ENCODE measurements at regions not wholly inside any gene's neighbourhood (a gene's known extent, or its start where the extent isn't known, plus 50 kb on each side); places are given as distances from the start of the nearest gene placed in this dataset.
A peak's percentile ranks its signal among the peaks of the same experiment; 100 is the strongest.

DNA sequence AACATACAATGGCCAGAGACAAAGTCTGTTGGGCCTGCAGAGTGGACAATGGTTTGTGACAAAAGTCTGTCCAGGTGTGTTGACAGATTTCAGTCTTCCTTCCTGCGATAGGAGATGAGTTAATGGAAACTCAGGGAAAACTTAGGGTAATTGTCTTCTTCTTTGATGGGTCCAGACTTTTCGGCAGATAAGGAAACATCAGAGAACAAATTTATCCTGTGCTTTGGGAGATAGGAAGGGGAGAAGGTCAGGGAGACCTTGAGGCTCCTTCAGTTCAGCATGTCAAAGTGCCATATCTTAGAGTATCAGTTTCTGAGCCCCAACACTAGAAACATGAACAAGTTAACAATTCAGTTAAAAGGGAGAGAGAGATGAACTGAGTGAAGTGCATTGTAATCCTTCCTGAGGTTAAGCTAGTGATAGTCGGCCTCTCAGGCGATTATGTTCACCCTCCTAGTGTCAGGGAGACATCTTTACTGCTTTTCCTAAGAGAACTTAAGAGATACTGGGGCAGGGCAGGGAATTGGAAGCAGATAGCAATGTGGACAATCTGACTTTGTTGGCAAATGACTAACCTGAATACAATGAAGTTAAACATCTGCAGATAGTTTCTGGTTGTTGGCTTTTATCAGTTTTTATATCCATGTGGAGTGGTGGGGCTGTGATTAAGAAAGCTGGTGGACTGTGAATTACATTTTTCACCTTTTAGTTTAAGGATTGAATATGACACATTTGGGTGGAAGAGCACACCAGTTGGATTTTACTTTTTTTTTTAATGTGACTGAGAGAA lies 248.8 kb upstream of the FN1 start (continued):
- TF ChIP-seq MIER3 (CRISPR knock-in tag; IDR thresholded peaks at IDR 0.05; ENCODE audit: borderline replicate concordance) (0 out of 2 replicates have a peak, but pooled peaks have one; percentile 13), ZNF816 (CRISPR knock-in tag; IDR thresholded peaks at IDR 0.05; ENCODE audit: borderline replicate concordance) (no peak), ZMAT3 (CRISPR knock-in tag; conservative IDR thresholded peaks at IDR 0.05) (no peak), RFX5 (IDR thresholded peaks at IDR 0.05; ENCODE audit: low read depth, low read length) (no peak), EP300 (IDR thresholded peaks at IDR 0.05; ENCODE audit: low read depth in 2 of 2, low read length in 2 of 2) (no peak), EP300 (CRISPR knock-in tag; IDR thresholded peaks at IDR 0.05; ENCODE audit: borderline replicate concordance) (peak; percentile 64; the same call in 1 of the 2 replicates)

GRCh38 chr2:215683295-215683694 lies 247.4 kb upstream of the FN1 start:
- in situ Hi-C loops (cut with HindIII; ENCODE audit: extremely low pct_ligation_motif_present, low pct_unique_long_range_greater_than_20kb), result loop anchor here (5.0 kb wide), 2 partner anchors 66 to 104 kb away; no protein-coding TSS in a partner anchor
- FAIRE-seq (no peak), ATAC-seq (no peak), DNase-seq (ENCODE audit: low spot score) (no peak)
- Histone ChIP-seq H3K4me3 (replicated peaks in 1 of 3; ENCODE audit: insufficient read depth in 1 of 3, low read depth in 2 of 3, low read length in 3 of 3) (no peak overlapping the region), H3K9me3 (ENCODE audit: low read length) (peaks cover 23% of the 10 kb centered on the region), H3K4me2 (ENCODE audit: low read depth, low read length) (no peak overlapping the region), H4K20me1 (ENCODE audit: insufficient read depth, low read length) (no peaks in the 10 kb centered on the region), H3K9ac (ENCODE audit: insufficient read depth, low read depth, low read length) (peak overlapping the region; percentile 24), H3K79me2 (ENCODE audit: insufficient read depth, low read length) (no peaks in the 10 kb centered on the region), H3K4me1 (ENCODE audit: insufficient read depth, low read length) (peaks cover 97% of the 10 kb centered on the region), H3K36me3 (replicated peaks in 1 of 2; ENCODE audit: control insufficient read depth in 1 of 2, insufficient read depth in 2 of 2, low read length in 2 of 2) (no peaks in the 10 kb centered on the region), H3K27ac (ENCODE audit: extremely low read length, insufficient read depth, low read length) (peak overlapping the region; percentile 89), H2AFZ (ENCODE audit: low read length) (peak overlapping the region; percentile 45), H3K27me3 (ENCODE audit: control insufficient read depth in 1 of 2, insufficient read depth in 2 of 2, low read length in 2 of 2) (no peaks in the 10 kb centered on the region)
- ChIA-PET POLR2A (interaction anchor here (4.6 kb wide), 1 partner anchor 10 kb away, joined by 62 read pairs; no protein-coding TSS in a partner anchor), CTCF (ENCODE audit: low intra/inter-chr PET ratio, low total read pairs) (no interaction called here)
- TF ChIP-seq MTF2 (CRISPR knock-in tag; IDR thresholded peaks at IDR 0.05; ENCODE audit: borderline replicate concordance) (0 out of 2 replicates have a peak, but pooled peaks have one; percentile 30), BRD4 (CRISPR knock-in tag; IDR thresholded peaks at IDR 0.05) (peak; percentile 84; the same call in 1 of the 2 replicates), ONECUT2 (CRISPR knock-in tag; IDR thresholded peaks at IDR 0.05) (no peak)
- BruUV-seq (replicated peaks), result no TSS peak
- intact Hi-C loops (cut with micrococcal nuclease; ENCODE audit: unreplicated experiment), result no loop called here
- WGBS (ENCODE audit: low lambda C conversion rate), result 91% methylated on average over 4 of the region's 4 CpGs

All from HepG2 (cell line).